CD4-positive, alpha-beta T cell treated with Interleukin-12 subunit alpha and Interleukin-12 subunit beta, for 1 hour (primary cell): ENCODE measurements at regions not wholly inside any gene's neighbourhood (a gene's known extent, or its start where the extent isn't known, plus 50 kb on each side); places are given as distances from the start of the nearest gene placed in this dataset.

Experiments
- DNase-seq: peaks from one replicate; pipeline ENCODE4 v3.0.0-alpha.2; 2020

GRCh38 chr4:180710628-180711337 lies 1532.4 kb upstream of the TENM3 start:
- no peak for DNase-seq

GRCh38 chr4:180717451-180718033 lies 1525.7 kb upstream of the TENM3 start:
- DNase-seq, result no peak

- no peak for DNase-seq
Observed at GRCh38 chr4:180721356-180721755, 1521.8 kb upstream of the TENM3 start.

GRCh38 chr4:180726611-180727010 lies 1516.6 kb upstream of the TENM3 start:
- DNase-seq, result no peak

GRCh38 chr4:180727478-180727877 lies 1515.7 kb upstream of the TENM3 start:
- no peak for DNase-seq

GRCh38 chr4:180734753-180735432 lies 1508.3 kb upstream of the TENM3 start:
- DNase-seq, result no peak

GRCh38 chr4:180741703-180742102 lies 1501.5 kb upstream of the TENM3 start:
- no peak for DNase-seq

- DNase-seq, result no peak
Observed at GRCh38 chr4:180745019-180745418, 1498.2 kb upstream of the TENM3 start.

GRCh38 chr4:180751009-180751408 lies 1492.2 kb upstream of the TENM3 start:
- DNase-seq, result no peak

GRCh38 chr4:180757927-180758326 lies 1485.3 kb upstream of the TENM3 start:
- DNase-seq, result no peak

- DNase-seq, result no peak
Observed at GRCh38 chr4:180766045-180766444, 1477.2 kb upstream of the TENM3 start.

GRCh38 chr4:180766944-180767729 lies 1476.1 kb upstream of the TENM3 start:
- no peak for DNase-seq

- DNase-seq, result no peak
Observed at GRCh38 chr4:180768610-180769009, 1474.6 kb upstream of the TENM3 start.

GRCh38 chr4:180769791-180770190 lies 1473.4 kb upstream of the TENM3 start:
- no peak for DNase-seq

- DNase-seq, result no peak
Observed at GRCh38 chr4:180770265-180770664, 1472.9 kb upstream of the TENM3 start.

GRCh38 chr4:180784940-180785339 lies 1458.3 kb upstream of the TENM3 start:
- DNase-seq, result no peak

- DNase-seq, result no peak
Observed at GRCh38 chr4:180788729-180789128, 1454.5 kb upstream of the TENM3 start.

GRCh38 chr4:180789929-180790328 lies 1453.3 kb upstream of the TENM3 start:
- no peak for DNase-seq

GRCh38 chr4:180790471-180790870 lies 1452.7 kb upstream of the TENM3 start:
- DNase-seq, result no peak

GRCh38 chr4:180792541-180792940 lies 1450.7 kb upstream of the TENM3 start:
- DNase-seq, result no peak

GRCh38 chr4:180794333-180794732 lies 1448.9 kb upstream of the TENM3 start:
- DNase-seq, result no peak

- no peak for DNase-seq
Observed at GRCh38 chr4:180798036-180798577, 1445.1 kb upstream of the TENM3 start.

GRCh38 chr4:180799798-180800197 lies 1443.4 kb upstream of the TENM3 start:
- DNase-seq, result no peak
